GM21723 (cell line): ENCODE measurements at regions not wholly inside any gene's neighbourhood (a gene's known extent, or its start where the extent isn't known, plus 50 kb on each side); places are given as distances from the start of the nearest gene placed in this dataset.
"Not testable (repeated sequence)": the region's sequence is repeated elsewhere in the genome, so short reads cannot be mapped to it uniquely, and the experiment has no call there.

Source experiments
- ATAC-seq: cut with Tn5 transposase; IDR thresholded peaks from one replicate; pipeline ENCODE4 v1.9.1; 2021; ENCODE audit warnings: mild to moderate bottlenecking, moderate library complexity; ENCODE audit not compliant: unreplicated experiment

DNA sequence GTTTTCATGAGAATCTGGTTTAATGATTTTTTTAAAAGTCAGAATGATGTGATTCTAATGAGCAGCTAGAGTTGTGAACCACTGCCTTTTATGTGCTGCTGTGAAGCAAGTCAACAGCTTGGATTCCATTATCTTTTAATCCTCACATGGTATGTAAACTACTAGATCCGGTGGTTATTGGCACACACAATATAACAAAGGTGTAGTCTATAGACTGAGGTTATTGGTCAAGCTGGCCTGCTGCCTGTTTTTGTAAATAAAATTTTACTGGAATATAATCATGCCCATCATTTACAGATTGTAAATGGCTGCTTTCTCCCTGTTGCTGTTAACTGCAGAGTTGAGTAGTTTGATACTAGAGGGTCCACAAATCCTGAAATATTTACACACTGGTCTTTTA lies 103.1 kb downstream of the OTOL1 start:
- no peak for ATAC-seq

DNA sequence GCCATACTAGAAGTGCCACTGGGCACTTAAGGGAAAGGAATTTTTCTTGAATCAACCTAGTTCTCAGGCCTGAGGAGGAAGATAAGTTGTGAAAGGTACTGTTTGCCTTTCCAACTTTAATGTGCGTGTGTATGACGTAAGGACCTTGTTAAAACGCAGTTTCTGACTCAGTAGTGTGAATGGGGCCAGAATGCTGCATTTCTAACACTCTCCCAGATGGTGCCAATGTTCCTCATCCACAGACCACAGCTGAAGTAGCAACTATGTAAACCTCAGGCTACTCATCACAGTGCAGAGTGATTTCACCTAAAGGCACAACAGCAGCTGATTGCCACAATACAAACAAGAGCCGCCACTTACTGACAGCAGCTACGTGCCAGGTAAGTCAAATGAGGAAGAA lies 103.6 kb downstream of the OTOL1 start:
- ATAC-seq, result no peak

DNA sequence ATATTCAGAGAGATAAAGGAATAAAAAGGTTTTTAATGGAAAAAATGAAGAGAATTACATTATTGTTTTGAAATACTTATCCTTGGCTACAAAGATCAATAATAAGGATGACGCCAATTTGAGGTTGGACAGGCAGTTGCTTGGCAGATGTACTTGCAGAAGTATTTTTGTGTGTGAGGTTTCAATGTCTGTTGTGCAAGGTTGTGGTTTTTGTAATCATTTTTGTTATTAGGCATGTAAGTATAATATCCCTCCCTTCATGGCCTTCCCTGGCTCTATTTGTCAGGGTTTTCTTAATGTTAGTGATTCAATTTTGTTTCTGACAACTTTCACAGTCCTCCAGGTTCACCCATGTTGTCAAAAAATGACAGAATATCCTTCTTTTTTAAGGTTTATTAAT lies 105.9 kb downstream of the OTOL1 start:
- no peak for ATAC-seq

DNA sequence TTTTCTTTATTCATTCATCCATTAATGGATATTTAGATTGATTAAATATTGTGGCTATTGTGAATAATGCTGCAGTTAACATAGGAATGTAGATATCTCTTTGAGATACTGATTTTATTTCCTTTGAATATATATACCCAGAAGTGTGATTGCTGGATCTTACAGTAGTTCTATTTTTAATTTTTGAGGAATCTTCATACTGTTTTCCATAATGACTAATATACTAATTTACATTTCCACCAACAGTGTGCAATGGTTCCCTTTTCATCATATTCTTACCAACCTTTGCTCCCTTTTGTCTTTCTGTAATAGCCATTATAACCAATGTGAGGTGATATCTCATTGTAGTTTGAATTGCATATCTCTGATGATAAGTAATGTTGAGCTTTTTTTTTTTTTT lies 106.3 kb downstream of the OTOL1 start:
- no peak for ATAC-seq

DNA sequence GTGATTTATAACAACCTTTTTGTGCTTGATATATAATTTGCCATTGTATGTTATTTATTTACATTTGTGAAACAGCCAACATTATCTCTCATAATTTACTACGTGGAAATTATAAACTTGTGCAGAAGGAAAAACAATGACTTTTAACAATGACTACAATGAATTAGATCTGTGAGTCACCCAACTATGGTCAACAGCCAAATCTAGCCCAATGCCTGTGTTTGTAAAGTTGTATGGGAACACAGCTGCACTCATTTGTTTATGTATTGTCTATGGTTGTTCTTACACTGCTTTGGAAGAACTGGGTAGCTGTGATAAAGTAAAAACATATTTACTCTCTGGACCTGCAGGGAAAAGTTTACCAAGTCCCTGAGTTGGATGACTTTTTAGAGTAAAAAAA lies 110.4 kb downstream of the OTOL1 start:
- no peak for ATAC-seq

DNA sequence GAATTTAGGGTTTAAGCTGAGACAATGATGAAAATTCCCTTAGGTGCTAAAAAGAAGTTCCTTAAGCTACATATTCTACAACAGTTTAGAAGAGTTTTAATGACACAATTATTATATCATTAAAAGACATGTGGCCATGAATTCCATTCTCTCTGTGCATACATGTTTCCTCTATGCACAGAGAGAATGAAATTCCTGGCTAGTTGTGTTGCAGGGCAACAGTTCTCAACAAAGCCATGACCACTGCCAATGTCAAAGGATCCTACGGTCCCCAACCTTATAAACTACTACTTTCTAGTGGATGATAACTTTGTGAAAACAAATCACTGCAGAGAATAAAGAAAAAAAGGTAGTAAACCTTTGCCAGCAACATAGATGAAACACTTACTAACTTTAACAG lies 122.7 kb downstream of the OTOL1 start:
- no peak for ATAC-seq

DNA sequence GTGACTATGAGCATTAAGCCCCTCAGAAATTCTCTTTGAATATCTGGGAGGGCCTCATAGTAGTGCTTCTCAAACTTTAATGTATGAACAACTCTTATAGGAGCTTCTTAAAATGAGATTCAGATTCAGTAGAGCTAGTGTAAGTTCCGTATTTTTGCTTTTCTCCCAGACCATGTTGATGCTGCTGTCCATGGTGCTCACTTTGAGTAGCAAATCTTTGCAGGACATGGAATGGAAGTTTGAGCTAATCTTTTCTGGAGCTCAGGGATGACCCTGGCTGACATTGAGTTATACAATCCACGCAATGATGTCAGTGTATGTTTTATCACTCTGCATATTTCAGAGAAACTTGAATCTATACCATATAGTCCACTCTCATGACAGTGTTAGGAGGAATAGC lies 134.2 kb downstream of the OTOL1 start:
- no peak for ATAC-seq

DNA sequence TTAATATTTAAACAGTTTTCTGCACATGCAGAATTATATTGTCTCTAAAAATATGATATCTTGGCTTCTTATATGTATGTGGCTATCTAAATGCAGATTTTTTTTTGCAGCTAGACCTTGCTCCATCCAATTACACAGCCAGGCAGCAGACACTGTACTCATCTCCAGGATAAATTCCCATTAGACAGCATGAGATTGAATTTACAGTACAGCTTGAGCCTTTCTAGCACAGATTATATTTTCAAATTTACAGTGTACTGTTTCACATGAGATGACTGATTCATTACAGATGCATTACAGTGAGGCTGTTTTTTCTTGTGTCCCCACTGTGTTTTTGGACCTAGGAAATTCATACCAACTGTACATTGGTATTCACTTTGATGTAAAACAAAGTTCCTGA lies 134.9 kb downstream of the OTOL1 start:
- ATAC-seq, result no peak

DNA sequence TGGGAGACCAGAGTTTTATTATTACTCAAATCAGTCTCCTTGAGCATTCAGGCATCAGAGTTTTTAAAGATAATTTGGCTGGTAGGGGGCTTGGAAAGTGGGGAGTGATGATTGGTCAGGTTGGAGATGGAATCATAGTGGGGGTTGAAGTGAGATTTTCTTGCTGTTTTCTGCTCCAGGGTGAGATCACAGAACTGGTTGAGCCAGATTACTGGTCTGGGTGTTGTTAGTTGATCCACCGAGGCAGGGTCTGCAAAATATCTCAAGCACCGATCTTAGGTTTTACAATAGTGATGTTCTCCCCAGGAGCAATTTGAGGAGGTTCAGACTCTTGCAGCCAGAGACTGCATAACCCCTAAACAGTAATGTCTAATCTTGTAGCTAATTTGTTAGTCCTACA lies 141.0 kb downstream of the OTOL1 start:
- ATAC-seq, result no peak

DNA sequence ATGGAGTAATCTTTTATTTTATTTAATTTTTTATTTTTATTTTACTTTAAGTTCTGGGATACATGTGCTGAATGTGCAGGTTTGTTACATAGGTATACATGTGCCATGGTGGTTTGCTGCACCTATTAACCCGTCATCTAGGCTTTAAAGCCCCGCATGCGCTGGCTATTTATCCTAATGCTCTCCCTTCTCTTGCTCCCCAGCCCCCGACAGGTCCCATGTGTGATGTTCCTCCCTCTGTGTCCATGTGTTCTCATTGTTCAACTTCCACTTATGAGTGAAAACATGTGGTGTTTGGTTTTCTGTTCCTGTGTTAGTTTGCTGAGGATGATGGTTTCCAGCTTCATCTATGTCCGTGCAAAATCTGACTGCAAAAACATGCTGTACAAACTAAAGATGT lies 142.5 kb downstream of the OTOL1 start:
- ATAC-seq, result not testable (repeated sequence)

DNA sequence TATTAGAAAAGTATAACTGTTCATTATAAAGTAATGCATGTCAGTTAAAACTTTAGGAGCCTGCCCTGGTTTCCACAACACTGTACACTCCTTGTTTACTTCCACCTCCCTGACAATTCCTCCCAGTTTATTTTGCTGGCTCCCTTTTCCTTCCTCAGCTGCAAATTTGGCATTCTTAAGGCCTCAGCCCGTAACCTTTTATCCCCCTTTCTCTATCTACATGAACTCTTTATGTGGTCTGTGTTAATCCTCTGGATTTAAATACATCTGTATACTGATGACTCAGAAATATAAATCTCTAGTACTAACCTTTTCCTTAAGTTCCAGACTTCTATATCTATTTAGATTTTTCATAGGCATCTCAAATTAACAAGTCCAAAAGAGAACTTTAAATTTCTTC lies 143.6 kb downstream of the OTOL1 start:
- no peak for ATAC-seq

DNA sequence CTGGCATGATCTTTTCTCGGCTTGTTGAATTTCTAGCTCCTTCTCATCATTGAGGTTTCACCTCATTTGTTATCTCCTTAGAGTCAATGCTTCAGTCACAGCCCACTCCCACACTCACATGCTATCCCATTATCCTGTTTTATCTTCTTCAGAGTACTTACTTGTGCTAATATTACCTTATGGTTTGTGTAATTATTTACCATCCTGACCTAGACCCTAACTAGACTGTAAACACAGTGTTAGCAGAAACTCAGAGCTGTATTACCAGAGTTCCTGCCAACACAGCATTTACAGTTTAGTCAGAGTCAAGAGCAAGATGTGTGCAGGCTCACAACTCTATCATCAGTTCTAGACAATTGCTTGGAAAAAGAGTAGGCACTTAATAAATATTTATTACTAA lies 144.7 kb downstream of the OTOL1 start:
- no peak for ATAC-seq

DNA sequence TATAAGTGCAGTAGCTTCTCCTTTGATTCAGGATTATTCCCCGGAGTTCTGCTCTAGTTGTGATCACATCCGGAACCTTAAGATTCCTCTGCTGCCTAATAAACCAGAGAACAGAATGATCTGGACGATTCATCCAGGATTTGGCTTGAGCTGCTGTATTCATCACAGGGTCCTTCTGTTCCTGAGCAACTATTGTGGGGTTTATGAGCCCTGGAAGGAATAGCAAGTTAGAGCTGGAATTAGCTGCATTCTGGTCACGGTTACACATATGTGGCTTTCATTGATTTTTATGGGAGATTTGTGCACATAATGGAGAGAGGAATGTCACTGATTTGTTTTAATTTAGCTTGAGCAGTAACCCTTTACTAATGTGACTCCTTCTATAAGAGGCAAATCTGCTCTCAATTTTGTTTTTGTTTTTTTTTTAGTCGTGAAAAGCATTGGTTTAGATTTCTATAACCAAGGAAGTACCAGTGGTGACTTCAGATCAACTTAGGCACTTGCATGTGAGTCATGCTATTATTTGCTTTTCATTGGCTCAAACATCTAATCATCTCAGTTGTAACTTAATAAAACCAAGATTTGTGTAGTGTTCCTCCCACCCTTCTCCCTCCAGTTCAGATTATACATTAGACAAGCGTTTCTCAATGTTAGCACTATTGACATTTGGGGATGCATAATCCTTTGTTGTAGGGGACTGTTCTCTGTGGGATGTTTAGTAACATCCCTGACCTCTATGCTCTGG lies 148.5 kb downstream of the OTOL1 start:
- ATAC-seq, result no peak

DNA sequence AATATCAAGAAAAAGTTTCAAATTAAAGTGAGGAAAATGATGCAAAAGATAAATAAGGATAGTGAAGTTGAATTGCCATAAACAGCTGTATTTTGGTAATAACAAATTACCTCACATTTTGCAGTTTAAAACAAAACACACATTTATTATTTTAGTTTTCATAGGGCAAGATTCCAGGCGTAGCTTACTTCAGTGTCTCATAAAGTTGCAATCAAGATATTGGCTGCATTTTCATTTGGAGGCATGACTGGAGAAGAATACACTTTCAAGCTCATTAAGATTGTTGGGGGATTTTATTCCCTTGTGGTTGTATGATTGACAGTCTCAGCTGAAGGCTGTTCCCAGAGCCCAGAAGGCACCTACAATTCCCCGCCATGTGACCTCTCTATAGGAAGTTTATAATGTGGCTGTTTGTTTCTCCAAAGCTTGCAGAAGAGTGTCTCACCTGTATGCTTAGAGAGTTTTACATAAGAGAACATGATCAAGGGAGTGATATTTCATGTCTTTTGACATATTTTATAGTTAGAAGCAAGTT lies 151.4 kb downstream of the OTOL1 start:
- ATAC-seq, result no peak

DNA sequence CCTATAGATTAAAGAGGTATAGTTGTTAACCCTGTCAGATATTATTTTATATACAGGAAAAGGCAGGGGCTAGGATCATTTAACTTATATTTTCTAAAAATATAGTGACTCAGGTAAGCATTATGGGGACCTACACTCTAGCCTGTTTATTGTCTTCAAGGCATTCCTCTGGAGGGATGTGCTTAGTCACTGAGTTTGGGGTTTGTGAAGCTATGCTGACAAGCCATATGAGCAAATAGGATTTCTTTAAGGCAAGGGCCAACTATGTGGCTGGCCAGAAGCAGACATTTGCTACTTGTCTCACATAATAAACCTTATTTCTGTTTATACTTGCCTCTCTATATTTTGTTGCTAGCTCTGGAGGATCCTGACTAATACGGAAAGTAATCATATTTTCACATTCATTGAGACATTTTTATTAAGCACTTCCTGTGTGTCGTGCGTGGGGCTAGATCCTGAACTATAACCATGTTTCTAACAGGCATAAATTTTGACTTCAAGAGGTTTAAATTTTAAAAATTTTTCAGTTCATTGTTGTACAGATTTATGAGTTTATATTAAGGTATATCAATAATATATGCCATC lies 153.4 kb downstream of the OTOL1 start:
- ATAC-seq, result no peak

DNA sequence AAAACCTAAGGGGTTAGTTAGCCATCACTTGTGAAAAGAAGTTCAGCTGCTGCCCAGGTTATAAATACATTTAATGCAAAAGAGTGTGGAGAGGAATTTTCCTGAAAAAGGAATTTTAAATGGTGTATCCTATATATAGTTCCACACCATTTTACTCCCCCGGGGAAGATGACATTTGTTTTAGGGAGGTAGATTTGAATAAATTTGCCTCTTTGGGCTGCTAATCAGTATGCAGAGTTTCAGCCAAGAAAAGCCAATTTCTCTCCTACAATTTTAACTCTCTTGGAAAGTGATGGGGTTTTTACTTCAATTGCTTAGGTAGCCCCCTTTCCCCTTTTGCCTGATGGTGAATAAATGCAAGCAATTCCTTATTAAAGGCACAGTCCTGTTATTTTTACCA lies 161.2 kb downstream of the OTOL1 start:
- ATAC-seq, result no peak

DNA sequence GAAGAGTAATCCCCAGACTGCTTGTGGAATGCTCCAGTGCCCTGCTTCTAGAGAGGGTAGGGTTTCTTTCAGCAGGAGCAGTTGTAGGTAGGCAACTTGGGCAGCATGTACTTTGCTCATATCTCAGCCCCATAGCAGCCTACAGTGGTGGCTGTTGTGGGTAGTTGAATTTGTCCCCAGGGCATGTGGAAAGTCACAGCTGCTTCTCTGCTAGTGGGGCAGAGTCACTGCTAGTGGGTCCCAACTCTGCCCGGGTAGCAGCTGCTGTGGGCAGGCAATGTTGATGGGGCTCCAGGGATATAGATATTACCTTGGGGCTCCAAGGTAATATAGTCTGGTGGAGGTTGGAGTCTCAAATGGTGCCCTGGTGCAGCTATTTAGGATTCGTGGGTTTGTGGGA lies 174.5 kb downstream of the OTOL1 start:
- no peak for ATAC-seq

DNA sequence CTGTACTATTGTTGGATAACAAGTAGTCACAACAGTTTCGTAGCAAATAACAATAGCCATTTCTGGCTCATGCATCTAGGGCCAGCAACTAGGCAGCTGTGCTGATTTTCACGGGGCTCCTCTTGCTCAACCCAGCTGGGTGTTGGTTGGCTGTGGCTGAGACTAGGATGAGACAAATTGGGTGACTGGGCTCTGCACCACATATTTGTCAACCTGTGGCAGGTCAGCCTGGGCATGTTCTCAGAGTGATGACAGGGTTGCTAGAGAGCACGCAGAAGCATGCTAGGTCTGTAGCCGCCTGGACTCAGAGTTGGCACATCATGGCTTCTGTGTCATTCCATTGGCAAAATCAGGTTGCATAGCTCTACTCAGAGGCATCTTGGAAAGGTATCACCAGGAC lies 175.9 kb downstream of the OTOL1 start:
- ATAC-seq, result no peak

DNA sequence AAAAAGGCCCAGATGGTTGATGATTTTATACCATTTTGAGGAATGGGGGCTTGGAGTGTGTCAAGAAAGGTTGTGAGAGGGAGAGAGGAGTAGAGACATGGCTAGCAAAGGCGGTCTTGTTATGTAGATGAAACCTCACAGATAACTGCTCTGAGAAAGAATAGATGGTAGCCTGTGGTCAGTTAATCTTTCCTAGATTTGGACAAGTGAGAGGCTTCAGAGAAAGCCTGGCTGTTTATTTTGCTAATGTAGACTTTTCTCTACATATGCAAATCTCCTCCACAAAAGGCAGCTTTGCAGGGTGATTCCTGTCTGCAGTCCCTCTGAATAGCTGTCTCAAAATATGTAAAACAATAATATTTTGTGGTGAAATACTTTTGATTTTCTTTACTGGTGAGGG lies 177.3 kb downstream of the OTOL1 start:
- no peak for ATAC-seq

DNA sequence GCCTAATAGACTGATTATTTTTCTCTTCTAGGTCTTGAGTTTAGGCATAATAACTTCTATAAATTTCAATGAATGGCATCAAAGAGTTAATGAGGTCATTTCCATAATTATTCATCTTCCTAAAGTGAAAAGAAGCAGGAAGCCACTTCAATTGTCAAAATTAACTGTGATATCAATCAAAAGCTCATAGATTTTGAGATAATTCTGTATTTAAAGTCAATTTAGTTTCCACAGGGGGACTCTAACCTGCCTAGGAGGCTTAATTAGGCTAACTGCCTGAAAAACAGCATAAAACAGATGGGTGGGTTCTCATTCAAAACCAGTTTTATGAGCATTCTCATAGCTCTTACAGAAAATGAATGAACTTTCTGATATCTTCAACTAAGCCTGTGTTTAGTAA lies 177.8 kb downstream of the OTOL1 start:
- ATAC-seq, result no peak

DNA sequence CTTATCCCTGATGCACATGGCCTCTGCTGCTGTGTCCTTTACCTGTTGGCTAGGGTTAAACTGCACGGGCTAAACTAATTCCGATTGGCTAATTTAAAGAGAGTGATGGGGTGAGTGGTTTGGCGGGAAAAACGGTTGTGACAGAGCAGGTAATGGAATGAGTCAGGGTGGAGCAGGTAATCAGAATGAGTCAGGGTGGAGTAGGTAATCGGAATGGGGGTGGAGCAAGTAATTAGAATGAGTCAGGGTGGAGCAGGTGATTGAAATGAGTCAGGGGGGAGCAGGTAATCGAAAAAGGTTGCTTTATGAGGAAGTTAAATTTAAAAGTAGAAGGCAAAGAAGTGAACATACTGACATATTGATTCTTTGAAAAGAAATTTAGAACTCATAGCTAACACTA lies 185.2 kb downstream of the OTOL1 start:
- not testable (repeated sequence) for ATAC-seq

DNA sequence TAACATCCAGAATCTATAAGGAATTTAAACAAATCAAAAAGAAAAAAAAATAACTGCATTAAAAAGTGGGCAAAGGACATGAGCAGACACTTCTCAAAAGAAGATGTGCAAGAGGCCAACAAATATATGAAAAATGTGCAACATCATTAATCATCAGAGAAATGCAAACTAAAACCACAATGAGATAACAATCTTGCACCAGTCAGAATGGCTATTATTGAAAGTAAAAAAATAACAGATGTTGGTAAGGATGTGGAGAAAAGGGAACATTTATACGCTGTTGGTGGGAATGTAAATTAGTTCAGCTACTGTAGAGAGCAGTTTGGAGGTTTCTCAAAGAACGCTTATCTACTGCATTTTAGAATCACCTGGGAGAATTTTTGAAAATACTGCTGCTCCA lies 186.1 kb downstream of the OTOL1 start:
- no peak for ATAC-seq
